ENCODE measurements at regions not wholly inside any gene's neighbourhood (a gene's known extent, or its start where the extent isn't known, plus 50 kb on each side); places are given as distances from the start of the nearest gene placed in this dataset.
"Not testable (repeated sequence)": the region's sequence is repeated elsewhere in the genome, so short reads cannot be mapped to it uniquely, and the experiment has no call there.

GRCh38 chr3:104070906-104071305 lies 1295.8 kb upstream of the ALCAM start:
- DNase-seq: no peak

DNA sequence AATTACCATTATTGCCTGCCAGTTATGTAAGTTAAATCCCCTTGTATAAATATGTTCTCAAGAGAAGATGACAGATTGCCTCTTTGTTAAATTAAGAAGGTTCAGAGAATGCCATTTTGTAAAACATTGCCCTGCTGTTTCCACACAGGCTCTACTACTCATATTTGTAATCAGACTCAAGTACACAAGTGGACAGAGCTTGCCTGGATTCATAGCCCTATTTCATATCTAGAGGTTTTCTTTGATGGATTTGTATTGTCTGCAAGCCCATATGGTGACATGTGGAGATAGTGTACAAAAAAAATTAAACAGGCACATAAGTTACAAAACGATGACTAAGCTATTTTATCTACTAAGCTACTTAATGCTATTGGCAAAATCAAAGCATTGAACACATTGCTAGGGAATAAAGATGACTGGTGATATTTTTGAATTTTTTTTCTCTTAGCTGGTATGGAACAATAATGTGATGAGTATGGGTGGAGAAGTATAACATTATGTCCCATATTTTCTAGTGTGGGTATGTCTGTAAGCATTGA lies 1286.6 kb upstream of the ALCAM start:
- no peak for DNase-seq

DNA sequence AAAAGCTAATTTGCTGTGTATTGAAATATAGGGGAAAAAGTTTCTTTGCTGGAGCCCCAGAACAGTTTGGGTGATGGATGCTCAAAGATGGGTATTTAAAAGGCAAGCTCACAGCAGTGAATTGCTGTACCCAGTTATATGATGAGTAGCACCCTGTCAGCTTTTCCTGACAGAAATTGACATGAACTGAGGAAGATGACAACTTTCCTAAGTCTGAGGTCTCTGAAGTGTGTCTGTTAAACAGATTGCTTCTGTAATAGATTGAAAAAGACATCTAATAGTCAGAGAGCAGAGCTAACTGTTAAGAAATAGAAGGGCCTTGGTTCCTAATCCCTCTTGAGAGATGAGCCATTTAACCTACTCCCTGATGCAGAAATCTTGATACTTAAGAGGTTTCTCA lies 1278.0 kb upstream of the ALCAM start:
- no peak for DNase-seq

DNA sequence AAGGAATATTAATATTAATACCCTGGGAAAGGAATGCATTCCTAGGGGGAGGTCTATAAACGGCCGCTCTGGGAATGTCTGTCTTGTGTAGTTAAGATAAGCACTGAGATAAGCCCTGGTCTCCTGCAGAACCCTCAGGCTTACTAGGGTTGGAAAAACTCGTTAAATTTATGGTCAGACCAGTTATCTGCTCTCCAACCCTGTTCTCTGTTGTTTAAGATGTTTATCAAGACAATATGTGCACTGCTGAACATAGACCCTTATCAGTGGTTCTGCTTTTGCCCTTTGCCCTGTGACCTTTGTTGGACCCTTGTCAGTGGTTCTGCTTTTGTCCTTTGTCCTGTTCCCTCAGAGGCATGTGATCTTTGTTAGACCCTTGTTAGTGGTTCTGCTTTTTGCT lies 1276.7 kb upstream of the ALCAM start:
- DNase-seq: not testable (repeated sequence)

- no peak for DNase-seq
These were observed 1265.0 kb upstream of the ALCAM start for GRCh38 chr3:104101736-104102135.

DNA sequence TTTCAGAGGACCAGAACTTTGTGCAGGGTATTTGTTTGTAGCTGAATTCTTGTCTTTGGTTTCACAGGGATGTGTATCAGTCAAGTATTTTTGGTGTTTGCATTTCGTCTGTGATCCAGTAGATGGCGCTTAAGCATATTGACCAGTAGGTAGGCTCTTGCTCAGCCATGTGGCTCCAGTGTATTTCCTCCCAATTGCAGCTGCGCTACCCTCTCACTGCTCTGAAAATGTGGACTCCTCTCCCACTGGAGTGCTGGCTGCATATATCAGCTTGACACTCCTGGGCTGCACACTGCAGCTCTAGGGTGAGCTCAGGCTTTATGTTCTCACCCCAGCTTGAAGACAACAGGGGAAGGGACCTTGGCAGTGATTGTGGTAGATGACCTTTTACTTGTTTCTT lies 1264.3 kb upstream of the ALCAM start:
- DNase-seq: peak; percentile 40

DNA sequence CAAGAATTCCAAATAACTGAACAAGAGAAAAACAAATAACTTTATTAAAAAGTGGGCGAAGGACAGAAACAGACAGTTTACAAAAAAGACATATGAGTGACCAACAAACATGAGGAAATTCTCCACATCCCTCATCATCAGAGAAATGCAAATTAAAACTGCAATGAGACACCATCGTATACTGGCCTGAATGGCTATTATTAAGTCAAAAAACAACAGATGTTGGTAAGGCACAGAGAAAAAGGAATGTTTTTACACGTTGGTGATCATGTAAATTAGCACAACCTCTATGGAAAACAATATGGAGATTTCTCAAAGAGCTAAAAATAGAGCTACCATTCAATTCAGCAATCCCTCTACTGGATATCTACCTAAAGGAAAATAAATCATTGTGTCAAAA lies 1260.4 kb upstream of the ALCAM start:
- no peak for DNase-seq

GRCh38 chr3:104108522-104108921 lies 1258.2 kb upstream of the ALCAM start:
- no peak for DNase-seq

DNA sequence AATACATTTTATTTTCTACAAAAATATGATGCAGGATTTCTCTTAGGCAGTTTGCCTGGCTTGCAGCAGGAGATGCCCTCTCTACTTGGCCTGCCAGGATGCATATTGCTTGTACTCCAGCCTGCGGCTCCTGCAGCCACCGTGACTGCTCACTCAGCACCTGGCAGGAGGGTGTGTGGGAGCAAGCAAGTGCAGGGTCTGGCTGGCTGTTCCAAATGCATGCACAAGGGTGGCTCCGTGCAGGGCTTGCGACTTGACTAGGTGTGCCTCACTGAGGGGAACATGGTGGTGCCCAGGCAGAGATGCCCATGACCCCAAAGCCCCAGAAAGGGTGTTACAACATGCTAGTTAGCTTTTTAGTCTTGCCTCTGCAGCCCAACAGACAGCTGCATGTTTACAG lies 1240.2 kb upstream of the ALCAM start:
- DNase-seq: no peak

DNA sequence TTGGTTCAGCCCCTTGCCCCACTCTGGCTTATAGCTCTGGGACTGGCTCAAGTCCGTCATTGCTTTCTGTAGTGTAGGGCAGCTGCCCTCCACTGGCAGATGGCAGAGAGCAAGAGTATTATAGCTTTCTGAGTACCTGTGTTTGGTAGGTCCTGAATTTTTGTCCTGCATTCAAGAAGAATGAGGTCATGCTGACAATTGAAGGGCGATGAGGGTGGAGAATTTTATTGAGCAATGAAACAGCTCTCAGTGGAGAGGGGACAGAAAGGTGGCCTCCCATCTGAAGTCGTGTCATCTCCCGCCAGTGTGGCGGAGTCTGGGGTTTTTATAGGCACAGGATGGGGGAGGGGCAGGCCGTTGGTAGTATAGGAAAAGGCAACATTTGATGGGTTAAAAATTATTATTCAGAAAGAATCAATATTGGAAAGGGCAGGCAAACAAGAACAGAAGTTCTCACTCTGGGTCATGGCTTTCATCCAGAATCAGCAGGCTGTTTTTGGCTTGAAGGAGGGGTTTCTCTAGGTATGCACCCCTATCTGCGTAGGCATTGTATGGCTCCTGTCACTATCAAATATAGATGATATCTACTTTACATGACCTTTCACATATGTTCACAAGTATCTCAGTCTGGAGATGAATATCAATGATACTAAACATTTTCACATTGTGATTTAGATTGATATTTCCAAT lies 1239.7 kb upstream of the ALCAM start:
- no peak for DNase-seq

GRCh38 chr3:104127830-104128229 lies 1238.9 kb upstream of the ALCAM start:
- DNase-seq: no peak

DNA sequence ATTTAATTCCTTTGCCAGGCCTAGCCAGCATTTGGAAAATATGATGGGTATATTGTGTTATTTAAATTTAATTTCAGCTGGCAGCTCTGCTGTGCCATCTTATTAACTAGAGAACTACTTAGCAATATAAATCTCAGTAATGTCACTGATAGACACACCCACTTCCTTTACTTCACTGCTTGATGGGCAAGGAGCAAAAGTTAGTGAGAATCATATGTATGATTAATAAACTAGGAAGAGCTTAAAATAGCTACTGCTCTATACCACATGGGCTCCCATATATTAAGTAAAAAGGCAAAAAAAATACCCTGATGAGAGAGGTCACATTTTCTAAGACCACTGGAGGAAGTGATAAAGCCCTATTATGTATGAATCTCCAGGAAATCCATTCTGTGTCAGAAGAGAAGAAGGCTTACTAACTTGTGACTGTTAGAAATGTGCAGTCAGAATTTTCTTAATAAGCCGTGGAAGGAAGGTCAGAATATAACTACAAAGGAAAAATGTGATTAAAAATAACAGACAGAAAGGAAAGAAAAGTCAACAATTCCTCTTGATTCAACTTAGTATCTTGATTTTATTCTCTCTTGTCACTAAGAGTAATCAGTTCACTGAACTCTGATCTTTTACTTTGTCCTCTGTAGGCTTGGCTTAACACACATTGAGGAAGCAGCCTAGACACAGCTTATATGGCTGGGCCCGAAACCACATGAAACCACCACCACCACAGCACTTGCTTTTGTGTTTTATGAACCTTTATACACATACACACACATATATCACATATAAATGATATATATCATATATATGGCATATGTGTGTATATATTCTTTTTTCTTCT lies 1233.9 kb upstream of the ALCAM start:
- no peak for DNase-seq

DNA sequence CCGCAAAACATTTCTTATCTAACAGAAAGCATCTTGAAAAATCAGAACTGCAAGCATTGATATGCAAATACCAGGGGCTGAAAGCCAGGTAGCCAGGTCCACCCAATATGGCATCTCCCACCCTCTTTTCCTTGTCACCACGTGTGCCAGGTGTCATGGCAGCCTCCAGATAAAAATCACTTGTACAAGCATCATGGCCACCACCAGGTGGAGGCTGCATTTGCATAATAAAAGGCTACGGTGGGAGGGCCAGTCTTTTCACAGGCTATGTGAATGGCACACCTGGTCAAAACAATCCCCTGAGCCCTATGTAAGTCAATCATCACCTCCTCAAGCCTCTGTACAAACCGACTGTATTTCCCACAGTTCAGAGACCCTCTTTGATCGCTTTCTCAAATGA lies 1233.1 kb upstream of the ALCAM start:
- DNase-seq: no peak

DNA sequence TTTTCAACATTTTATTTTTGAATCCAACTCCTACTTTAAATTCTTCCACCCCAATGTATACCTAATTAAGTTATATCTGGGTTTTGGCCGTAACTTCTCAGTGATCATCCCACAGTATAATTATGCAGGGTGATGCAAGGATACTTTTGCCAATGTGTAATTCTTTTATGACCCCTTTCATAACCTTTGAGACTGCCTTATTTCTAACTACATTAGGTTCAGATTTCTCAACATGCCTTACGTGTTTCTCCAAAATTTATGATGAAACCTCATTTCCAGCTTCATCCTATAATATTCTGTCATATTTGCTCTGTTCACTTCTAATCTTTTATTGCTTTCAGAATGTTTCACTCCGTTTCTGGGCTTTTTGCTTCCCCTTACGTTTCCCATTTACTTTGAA lies 1229.6 kb upstream of the ALCAM start:
- no peak for DNase-seq

- DNase-seq: no peak
These were observed 1221.5 kb upstream of the ALCAM start for GRCh38 chr3:104145164-104145563.

DNA sequence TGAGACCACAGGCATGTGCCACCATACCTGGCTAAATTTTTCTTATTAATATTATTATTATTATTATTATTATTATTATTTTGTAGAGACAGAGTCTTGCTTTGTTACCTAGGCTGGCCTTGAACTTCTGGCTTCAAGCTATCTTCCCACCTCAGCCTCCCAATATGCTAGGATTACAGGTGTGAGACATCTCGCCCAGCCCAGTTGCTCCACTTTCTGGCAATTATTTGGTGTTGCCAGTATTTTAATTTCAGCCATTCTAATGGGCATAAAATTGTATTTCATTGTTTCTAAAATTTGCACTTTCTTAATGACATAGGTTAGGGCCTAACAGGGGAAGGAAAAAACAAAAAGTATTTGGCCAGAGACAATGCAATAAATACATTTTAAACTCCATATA lies 1217.6 kb upstream of the ALCAM start:
- DNase-seq: no peak

- DNase-seq: no peak
These were observed 1216.0 kb upstream of the ALCAM start for GRCh38 chr3:104150724-104151123.

- no peak for DNase-seq
These were observed 1211.8 kb upstream of the ALCAM start for GRCh38 chr3:104154896-104155295.

GRCh38 chr3:104165866-104166265 lies 1200.8 kb upstream of the ALCAM start:
- no peak for DNase-seq

DNA sequence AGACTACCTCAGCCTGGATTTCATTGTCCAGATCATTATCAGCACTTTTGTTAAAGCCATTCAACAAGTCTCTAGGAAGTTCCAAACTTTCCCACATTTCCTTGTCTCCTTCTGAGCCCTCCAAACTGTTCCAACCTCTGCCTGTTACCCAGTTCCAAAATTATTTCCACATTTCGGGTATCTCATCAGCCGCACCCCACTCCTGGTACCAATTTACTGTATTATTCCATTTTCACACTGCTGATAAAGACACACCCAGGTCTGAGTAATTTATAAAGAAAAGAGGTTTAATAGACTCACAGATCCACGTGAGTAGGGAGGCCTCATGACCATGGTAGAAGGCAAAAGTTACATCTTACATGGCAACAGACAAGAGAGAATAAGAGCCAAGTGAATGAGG lies 1198.3 kb upstream of the ALCAM start:
- no peak for DNase-seq

DNA sequence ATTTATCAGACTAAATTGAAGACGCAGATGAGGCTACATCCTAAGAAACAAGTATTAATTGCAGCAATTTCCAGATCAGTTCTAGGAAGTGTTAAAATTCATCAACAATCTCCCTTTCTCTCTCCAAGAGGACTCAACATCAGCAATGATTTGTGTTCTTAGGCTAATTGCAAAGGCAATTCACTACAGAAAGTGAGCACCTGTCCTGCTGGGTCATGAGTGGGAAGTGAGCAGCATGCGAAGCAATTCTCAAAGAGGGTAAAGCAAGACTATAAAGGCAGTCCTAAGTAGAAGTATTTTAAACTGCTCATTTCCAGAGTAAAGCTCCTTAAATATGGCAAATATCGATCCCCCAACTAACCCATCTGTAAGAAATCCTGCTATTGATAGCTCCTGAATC lies 1191.0 kb upstream of the ALCAM start:
- no peak for DNase-seq

- DNase-seq: no peak
These were observed 1190.0 kb upstream of the ALCAM start for GRCh38 chr3:104176706-104177105.

GRCh38 chr3:104178680-104179079 lies 1188.0 kb upstream of the ALCAM start:
- no peak for DNase-seq

- DNase-seq: no peak
These were observed 1185.8 kb upstream of the ALCAM start for GRCh38 chr3:104180906-104181305.

Measured in suppressor macrophage treated with lipopolysaccharide for 4 hours (primary cell).